ENCODE measurements at regions not wholly inside any gene's neighbourhood (a gene's known extent, or its start where the extent isn't known, plus 50 kb on each side); places are given as distances from the start of the nearest gene placed in this dataset.
"Not testable (repeated sequence)": the region's sequence is repeated elsewhere in the genome, so short reads cannot be mapped to it uniquely, and the experiment has no call there.

DNA sequence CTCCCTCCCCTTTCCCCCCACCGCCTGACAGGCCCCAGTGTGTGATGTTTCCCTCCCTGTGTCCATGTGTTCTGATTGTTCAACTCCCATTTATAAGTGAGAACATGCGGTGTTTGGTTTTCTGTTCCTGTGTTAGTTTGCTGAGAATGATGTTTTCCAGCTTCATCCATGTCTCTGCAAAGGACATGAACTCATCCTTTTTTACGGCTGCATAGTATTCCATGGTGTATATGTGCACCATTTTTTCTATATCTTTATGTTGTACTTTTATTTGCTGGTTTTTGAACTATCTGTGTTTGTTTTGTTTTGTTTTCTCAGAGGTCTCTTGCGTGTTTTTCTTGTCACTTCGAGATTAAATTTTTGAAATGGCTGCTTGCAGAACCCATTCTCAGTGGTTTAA, 188.8 kb upstream of the SLIT2 start:
- TF ChIP-seq, protein P1, sequence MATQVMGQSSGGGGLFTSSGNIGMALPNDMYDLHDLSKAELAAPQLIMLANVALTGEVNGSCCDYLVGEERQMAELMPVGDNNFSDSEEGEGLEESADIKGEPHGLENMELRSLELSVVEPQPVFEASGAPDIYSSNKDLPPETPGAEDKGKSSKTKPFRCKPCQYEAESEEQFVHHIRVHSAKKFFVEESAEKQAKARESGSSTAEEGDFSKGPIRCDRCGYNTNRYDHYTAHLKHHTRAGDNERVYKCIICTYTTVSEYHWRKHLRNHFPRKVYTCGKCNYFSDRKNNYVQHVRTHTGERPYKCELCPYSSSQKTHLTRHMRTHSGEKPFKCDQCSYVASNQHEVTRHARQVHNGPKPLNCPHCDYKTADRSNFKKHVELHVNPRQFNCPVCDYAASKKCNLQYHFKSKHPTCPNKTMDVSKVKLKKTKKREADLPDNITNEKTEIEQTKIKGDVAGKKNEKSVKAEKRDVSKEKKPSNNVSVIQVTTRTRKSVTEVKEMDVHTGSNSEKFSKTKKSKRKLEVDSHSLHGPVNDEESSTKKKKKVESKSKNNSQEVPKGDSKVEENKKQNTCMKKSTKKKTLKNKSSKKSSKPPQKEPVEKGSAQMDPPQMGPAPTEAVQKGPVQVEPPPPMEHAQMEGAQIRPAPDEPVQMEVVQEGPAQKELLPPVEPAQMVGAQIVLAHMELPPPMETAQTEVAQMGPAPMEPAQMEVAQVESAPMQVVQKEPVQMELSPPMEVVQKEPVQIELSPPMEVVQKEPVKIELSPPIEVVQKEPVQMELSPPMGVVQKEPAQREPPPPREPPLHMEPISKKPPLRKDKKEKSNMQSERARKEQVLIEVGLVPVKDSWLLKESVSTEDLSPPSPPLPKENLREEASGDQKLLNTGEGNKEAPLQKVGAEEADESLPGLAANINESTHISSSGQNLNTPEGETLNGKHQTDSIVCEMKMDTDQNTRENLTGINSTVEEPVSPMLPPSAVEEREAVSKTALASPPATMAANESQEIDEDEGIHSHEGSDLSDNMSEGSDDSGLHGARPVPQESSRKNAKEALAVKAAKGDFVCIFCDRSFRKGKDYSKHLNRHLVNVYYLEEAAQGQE (IDR thresholded peaks at IDR 0.05; ENCODE audit: insufficient replicate concordance, low read depth): not testable (repeated sequence)
- TF ChIP-seq, protein P2, sequence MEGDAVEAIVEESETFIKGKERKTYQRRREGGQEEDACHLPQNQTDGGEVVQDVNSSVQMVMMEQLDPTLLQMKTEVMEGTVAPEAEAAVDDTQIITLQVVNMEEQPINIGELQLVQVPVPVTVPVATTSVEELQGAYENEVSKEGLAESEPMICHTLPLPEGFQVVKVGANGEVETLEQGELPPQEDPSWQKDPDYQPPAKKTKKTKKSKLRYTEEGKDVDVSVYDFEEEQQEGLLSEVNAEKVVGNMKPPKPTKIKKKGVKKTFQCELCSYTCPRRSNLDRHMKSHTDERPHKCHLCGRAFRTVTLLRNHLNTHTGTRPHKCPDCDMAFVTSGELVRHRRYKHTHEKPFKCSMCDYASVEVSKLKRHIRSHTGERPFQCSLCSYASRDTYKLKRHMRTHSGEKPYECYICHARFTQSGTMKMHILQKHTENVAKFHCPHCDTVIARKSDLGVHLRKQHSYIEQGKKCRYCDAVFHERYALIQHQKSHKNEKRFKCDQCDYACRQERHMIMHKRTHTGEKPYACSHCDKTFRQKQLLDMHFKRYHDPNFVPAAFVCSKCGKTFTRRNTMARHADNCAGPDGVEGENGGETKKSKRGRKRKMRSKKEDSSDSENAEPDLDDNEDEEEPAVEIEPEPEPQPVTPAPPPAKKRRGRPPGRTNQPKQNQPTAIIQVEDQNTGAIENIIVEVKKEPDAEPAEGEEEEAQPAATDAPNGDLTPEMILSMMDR (IDR thresholded peaks at IDR 0.05; ENCODE audit: insufficient read depth, low read length): not testable (repeated sequence)

Measured in HL-60 (cell line).